ENCODE measurements at regions not wholly inside any gene's neighbourhood (a gene's known extent, or its start where the extent isn't known, plus 50 kb on each side); places are given as distances from the start of the nearest gene placed in this dataset.

GRCh38 chr6:113735491-113735890 lies 121.7 kb upstream of the MARCKS start:
- Mint-ChIP-seq H3K4me1 (ENCODE audit: low read depth) (no peaks in the 10 kb centered on the region), H3K27me3 (ENCODE audit: low read depth) (no peaks in the 10 kb centered on the region), H3K9me3 (no peaks in the 10 kb centered on the region), H3K36me3 (ENCODE audit: low read depth) (no peaks in the 10 kb centered on the region), H3K27ac (no peak overlapping the region), H3K4me3 (no peak overlapping the region)

- Mint-ChIP-seq H3K4me3 (no peak overlapping the region), H3K4me1 (ENCODE audit: low read depth) (no peaks in the 10 kb centered on the region), H3K27ac (no peak overlapping the region), H3K27me3 (ENCODE audit: low read depth) (no peaks in the 10 kb centered on the region), H3K9me3 (no peaks in the 10 kb centered on the region), H3K36me3 (ENCODE audit: low read depth) (no peaks in the 10 kb centered on the region)
These were observed 120.2 kb upstream of the MARCKS start for GRCh38 chr6:113736978-113737377.

- H3K27me3 Mint-ChIP-seq (ENCODE audit: low read depth): no peaks in the 10 kb centered on the region
- H3K36me3 Mint-ChIP-seq (ENCODE audit: low read depth): no peaks in the 10 kb centered on the region
- H3K27ac Mint-ChIP-seq: no peak overlapping the region
- no peaks in the 10 kb centered on the region for H3K4me1 Mint-ChIP-seq (ENCODE audit: low read depth)
- no peaks in the 10 kb centered on the region for H3K9me3 Mint-ChIP-seq
- H3K4me3 Mint-ChIP-seq: no peak overlapping the region
These were observed 118.0 kb upstream of the MARCKS start for GRCh38 chr6:113739041-113739655.

GRCh38 chr6:113741651-113742050 lies 115.5 kb upstream of the MARCKS start:
- no peaks in the 10 kb centered on the region for H3K36me3 Mint-ChIP-seq (ENCODE audit: low read depth)
- H3K9me3 Mint-ChIP-seq: no peaks in the 10 kb centered on the region
- H3K27ac Mint-ChIP-seq: no peak overlapping the region
- no peaks in the 10 kb centered on the region for H3K27me3 Mint-ChIP-seq (ENCODE audit: low read depth)
- no peak overlapping the region for H3K4me3 Mint-ChIP-seq
- no peaks in the 10 kb centered on the region for H3K4me1 Mint-ChIP-seq (ENCODE audit: low read depth)

DNA sequence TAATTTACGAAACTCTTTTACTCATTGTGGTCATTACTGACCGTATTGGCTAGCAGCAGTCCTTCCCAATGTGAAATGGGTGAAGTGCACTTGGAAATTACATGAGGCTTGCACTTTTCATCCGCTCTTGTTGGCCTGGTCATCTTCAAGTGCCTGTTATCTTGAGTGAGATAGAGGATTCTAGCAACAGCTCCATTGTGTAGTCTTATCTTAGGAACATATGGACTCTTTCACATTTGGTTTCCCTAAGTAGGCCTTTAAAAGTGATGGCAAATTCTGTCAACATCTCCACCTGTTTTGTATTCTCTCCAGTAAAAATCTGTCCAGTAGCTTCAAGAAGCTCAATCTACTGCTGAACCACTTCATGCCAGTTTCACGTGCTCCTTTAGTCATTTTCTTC lies 114.8 kb upstream of the MARCKS start:
- Mint-ChIP-seq H3K9me3 (no peaks in the 10 kb centered on the region), H3K4me3 (no peak overlapping the region), H3K27me3 (ENCODE audit: low read depth) (no peaks in the 10 kb centered on the region), H3K36me3 (ENCODE audit: low read depth) (no peaks in the 10 kb centered on the region), H3K4me1 (ENCODE audit: low read depth) (no peaks in the 10 kb centered on the region), H3K27ac (no peak overlapping the region)

- no peaks in the 10 kb centered on the region for H3K4me1 Mint-ChIP-seq (ENCODE audit: low read depth)
- no peak overlapping the region for H3K27ac Mint-ChIP-seq
- H3K27me3 Mint-ChIP-seq (ENCODE audit: low read depth): no peaks in the 10 kb centered on the region
- no peak overlapping the region for H3K4me3 Mint-ChIP-seq
- no peaks in the 10 kb centered on the region for H3K36me3 Mint-ChIP-seq (ENCODE audit: low read depth)
- H3K9me3 Mint-ChIP-seq: no peaks in the 10 kb centered on the region
These were observed 112.3 kb upstream of the MARCKS start for GRCh38 chr6:113744861-113745260.

DNA sequence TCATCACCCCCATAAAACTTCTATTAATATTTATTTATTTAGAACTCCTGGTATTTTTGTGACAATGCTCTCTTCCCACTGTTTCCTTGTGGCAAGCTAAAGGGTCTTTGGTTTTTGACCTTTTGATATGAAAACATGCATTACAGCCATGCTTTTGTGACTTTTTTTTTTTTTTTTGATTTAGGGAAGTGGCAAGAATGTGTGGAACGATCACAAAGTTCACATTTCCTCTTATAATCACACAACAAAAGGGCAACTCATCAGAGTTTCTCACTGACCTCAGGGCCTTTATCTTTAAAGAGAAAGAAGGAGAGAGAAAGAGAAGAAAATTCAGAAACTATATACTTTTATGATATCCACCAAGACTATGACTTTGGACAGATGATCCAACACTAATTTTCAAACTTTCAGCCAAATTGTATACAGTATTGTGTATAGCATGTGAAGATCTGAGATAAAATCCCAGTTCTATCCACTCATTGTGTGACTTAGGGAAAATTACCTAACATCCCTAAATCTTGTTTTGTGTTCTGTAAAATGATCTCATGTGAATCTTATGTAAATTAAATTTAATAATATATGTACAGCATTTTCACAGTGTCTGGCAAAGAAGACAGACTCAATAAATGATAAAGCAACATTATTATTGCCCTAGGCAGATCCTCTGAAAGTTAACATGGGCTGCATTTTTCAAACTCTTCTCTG lies 106.8 kb upstream of the MARCKS start:
- Mint-ChIP-seq H3K36me3 (ENCODE audit: low read depth) (no peaks in the 10 kb centered on the region), H3K27ac (no peak overlapping the region), H3K27me3 (ENCODE audit: low read depth) (no peaks in the 10 kb centered on the region), H3K4me3 (no peak overlapping the region), H3K4me1 (ENCODE audit: low read depth) (no peaks in the 10 kb centered on the region), H3K9me3 (no peaks in the 10 kb centered on the region)

DNA sequence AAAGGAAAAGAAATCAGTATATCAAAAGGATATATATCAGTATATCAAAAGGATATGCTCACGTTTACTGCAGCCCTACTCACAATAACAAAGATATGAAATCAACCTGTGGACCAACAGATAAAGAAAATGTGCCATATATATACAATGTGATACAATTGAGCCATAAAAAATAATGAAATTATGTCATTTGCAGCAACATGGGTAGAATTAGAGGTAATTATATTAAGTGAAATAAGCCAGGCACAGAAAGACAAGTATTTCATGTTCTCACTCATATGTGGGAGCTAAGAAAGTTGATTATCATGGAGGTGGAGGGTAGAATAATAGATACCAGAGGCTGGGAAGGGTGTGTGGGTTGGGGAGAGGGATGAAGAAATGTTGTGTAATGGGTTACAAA lies 102.9 kb upstream of the MARCKS start:
- Mint-ChIP-seq H3K27me3 (ENCODE audit: low read depth) (no peaks in the 10 kb centered on the region), H3K27ac (no peak overlapping the region), H3K9me3 (no peaks in the 10 kb centered on the region), H3K36me3 (ENCODE audit: low read depth) (no peaks in the 10 kb centered on the region), H3K4me3 (no peak overlapping the region), H3K4me1 (ENCODE audit: low read depth) (no peaks in the 10 kb centered on the region)

DNA sequence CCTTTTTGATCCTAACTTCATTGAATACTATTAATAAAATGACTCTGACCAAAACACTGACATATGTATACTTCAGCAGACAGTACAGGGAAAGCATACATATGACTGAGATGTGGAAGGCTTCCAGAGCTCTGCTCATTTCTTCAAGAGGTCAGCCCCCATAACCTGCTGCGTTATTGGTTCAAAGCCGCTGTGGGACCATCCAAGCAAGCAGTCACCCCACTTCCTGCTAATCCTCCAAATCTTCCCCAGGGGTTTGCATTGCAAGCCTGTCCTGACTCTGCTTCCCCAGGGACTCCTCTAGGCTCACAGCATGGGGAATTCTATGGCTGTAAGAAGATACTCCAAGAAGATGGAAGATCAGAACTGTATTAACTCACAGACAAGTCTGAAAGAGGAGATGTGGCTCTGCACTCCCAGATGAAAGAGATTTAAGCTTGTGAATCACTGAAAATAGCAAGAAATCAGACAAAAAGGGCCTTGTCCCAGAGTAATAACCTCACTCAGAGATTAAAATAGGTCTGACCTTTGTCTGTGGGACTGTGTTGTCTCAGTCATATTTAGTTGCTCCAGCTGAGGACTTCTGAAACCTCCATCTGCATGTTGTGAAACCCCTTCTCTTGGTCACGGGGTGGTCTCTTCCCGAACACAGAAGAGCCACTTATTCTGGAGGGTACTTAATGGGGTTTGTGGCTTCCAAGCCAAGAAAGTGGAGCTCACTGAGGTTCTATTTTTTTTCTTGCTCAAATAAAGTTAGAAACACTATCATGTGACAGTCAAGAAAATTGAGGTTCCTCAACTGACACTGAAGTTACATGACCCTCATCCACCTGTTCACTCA lies 101.5 kb upstream of the MARCKS start:
- Mint-ChIP-seq H3K4me1 (ENCODE audit: low read depth) (no peaks in the 10 kb centered on the region), H3K36me3 (ENCODE audit: low read depth) (no peaks in the 10 kb centered on the region), H3K4me3 (no peak overlapping the region), H3K27me3 (ENCODE audit: low read depth) (no peaks in the 10 kb centered on the region), H3K9me3 (no peaks in the 10 kb centered on the region), H3K27ac (no peak overlapping the region)

DNA sequence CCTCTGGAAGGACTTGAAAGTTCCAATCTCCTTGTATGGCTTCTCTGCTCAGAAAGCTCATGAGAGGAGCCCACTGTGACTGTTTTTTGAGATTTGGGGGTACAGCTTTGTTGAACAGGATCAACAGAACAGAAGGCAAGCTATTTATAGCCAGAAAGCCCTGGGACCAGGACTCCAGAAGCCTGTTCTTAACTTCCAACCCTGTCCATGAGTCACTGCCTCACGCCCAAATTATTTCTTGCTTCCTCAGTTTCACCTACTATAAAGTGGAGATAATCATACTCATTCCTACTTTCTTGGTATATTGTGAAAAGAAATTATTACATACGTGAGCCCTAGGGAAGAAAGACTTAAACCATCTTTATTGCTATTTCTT lies 100.9 kb upstream of the MARCKS start:
- Mint-ChIP-seq H3K4me3 (no peak overlapping the region), H3K27ac (no peak overlapping the region), H3K27me3 (ENCODE audit: low read depth) (no peaks in the 10 kb centered on the region), H3K9me3 (no peaks in the 10 kb centered on the region), H3K36me3 (ENCODE audit: low read depth) (no peaks in the 10 kb centered on the region), H3K4me1 (ENCODE audit: low read depth) (no peaks in the 10 kb centered on the region)

DNA sequence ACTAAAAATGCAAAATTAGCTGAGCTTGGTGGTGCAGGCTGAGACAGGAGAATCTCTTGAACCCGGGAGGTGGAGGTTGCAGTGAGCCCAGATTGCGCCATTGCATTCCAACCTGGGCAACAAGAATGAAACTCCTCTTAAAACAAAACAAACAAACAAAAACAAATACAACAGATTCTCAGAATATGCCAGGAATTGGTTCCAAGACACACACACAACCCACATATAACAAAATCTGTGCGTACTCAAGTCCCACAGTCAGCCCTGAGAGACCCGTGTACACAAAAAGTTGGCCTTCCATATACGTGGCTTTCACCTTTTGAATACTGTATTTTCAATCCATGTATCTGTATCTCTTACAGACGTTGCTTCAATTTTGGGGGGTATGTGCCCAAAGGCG lies 98.9 kb upstream of the MARCKS start:
- H3K4me3 Mint-ChIP-seq: no peak overlapping the region
- no peak overlapping the region for H3K27ac Mint-ChIP-seq
- H3K4me1 Mint-ChIP-seq (ENCODE audit: low read depth): no peaks in the 10 kb centered on the region
- H3K36me3 Mint-ChIP-seq (ENCODE audit: low read depth): no peaks in the 10 kb centered on the region
- H3K9me3 Mint-ChIP-seq: no peaks in the 10 kb centered on the region
- no peaks in the 10 kb centered on the region for H3K27me3 Mint-ChIP-seq (ENCODE audit: low read depth)

DNA sequence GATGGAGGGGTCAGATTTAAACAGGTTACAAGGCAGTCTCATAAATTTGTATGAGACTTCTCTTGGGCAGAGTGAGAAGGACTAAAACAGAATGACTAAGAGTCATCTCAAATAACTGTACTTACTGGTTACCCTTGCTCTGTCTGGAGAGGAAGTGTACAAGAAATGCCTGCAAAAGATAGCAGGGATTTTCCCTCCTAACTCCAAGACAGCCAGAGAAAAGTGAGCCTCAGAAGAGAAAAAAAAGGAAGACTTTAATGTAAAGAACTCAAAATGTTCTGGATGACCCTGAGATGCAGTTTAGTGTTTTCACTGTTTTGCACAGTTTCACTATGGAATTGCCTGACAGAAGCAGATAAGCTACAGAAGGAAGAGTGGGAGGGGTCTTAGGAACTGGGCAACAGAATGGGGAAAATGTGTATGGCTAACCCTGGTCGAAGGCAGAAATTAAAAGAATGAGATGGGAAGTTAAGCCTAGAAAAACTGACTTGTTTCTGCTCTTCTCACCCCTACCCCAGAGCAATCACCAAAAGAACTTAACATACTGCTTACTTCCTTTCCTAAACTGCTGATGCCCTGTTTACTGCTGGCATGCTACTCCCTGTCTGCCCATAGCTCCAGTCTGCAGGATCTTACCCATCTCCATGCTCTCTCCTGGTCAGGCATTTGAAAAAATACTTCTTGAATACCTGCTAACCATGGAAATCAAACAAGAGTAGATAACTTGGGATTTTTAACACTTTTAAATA lies 98.1 kb upstream of the MARCKS start:
- Mint-ChIP-seq H3K4me1 (ENCODE audit: low read depth) (no peaks in the 10 kb centered on the region), H3K4me3 (no peak overlapping the region), H3K27me3 (ENCODE audit: low read depth) (no peaks in the 10 kb centered on the region), H3K9me3 (no peaks in the 10 kb centered on the region), H3K27ac (no peak overlapping the region), H3K36me3 (ENCODE audit: low read depth) (no peaks in the 10 kb centered on the region)

- H3K27ac Mint-ChIP-seq: no peak overlapping the region
These were observed 94.5 kb upstream of the MARCKS start for GRCh38 chr6:113762641-113763040.

DNA sequence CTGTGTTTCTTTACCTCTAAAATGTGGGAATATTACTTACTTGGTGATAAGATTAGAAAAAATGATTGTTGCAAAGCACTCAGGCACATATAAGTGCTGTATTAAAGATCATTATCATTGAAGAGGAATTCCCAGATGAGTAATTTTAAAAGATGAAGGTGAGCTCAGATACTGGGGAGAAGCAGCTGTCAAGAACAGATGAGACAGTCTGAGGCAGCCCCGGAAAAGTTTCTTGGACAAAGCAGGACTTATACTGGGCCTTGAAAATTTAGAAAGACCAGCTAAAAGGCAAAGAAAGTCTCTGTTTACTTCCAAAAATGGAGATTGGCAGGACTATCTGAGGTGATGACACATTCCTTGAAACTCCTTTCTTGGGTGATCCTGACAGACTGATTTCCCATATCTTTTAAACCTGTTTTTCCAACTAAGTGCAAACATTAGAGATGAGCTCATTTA lies 93.8 kb upstream of the MARCKS start:
- Mint-ChIP-seq H3K27ac (no peak overlapping the region), H3K9me3 (no peaks in the 10 kb centered on the region), H3K4me1 (ENCODE audit: low read depth) (no peaks in the 10 kb centered on the region), H3K4me3 (no peak overlapping the region), H3K27me3 (ENCODE audit: low read depth) (no peaks in the 10 kb centered on the region), H3K36me3 (ENCODE audit: low read depth) (no peaks in the 10 kb centered on the region)

More at GRCh38 chr6:113762641-113763040, 94.5 kb upstream of the MARCKS start:
- Mint-ChIP-seq H3K4me1 (ENCODE audit: low read depth) (no peaks in the 10 kb centered on the region), H3K36me3 (ENCODE audit: low read depth) (no peaks in the 10 kb centered on the region), H3K27me3 (ENCODE audit: low read depth) (no peaks in the 10 kb centered on the region), H3K9me3 (no peaks in the 10 kb centered on the region), H3K4me3 (no peak overlapping the region)

Measured in T-helper 1 cell treated with Interleukin-12 subunit alpha and Interleukin-12 subunit beta and Interleukin-4 antibody, amounts not matched to agents 30 μg/mL and 1 μg/mL, for 36 hours (primary cell).